ENCODE measurements at regions not wholly inside any gene's neighbourhood (a gene's known extent, or its start where the extent isn't known, plus 50 kb on each side); places are given as distances from the start of the nearest gene placed in this dataset.
A peak's percentile ranks its signal among the peaks of the same experiment; 100 is the strongest.
"Not testable (repeated sequence)": the region's sequence is repeated elsewhere in the genome, so short reads cannot be mapped to it uniquely, and the experiment has no call there.

- DNase-seq (ENCODE audit: extremely low read depth, low read depth): no peak
Observed at GRCh38 chr5:57665146-57665936, 182.7 kb upstream of the ACTBL2 start.

GRCh38 chr5:57664700-57665099 lies 182.1 kb upstream of the ACTBL2 start:
- no peak for DNase-seq (ENCODE audit: extremely low read depth, low read depth)

GRCh38 chr5:57663466-57663865 lies 180.9 kb upstream of the ACTBL2 start:
- DNase-seq (ENCODE audit: extremely low read depth, low read depth): no peak

GRCh38 chr5:57662991-57663390 lies 180.4 kb upstream of the ACTBL2 start:
- DNase-seq (ENCODE audit: extremely low read depth, low read depth): no peak

- DNase-seq (ENCODE audit: extremely low read depth, low read depth): no peak
Observed at GRCh38 chr5:57659886-57660285, 177.3 kb upstream of the ACTBL2 start.

GRCh38 chr5:57658018-57658417 lies 175.4 kb upstream of the ACTBL2 start:
- DNase-seq (ENCODE audit: extremely low read depth, low read depth): no peak

GRCh38 chr5:57655228-57655627 lies 172.6 kb upstream of the ACTBL2 start:
- no peak for DNase-seq (ENCODE audit: extremely low read depth, low read depth)

GRCh38 chr5:57653636-57654290 lies 171.2 kb upstream of the ACTBL2 start:
- no peak for DNase-seq (ENCODE audit: extremely low read depth, low read depth)

- no peak for DNase-seq (ENCODE audit: extremely low read depth, low read depth)
Observed at GRCh38 chr5:57651127-57651526, 168.5 kb upstream of the ACTBL2 start.

- peak; percentile 65 for DNase-seq (ENCODE audit: extremely low read depth, low read depth)
Observed at GRCh38 chr5:57650360-57651069, 167.9 kb upstream of the ACTBL2 start.

- no peak for DNase-seq (ENCODE audit: extremely low read depth, low read depth)
Observed at GRCh38 chr5:57642698-57643097, 160.1 kb upstream of the ACTBL2 start.

GRCh38 chr5:57642066-57642465 lies 159.5 kb upstream of the ACTBL2 start:
- DNase-seq (ENCODE audit: extremely low read depth, low read depth): no peak

GRCh38 chr5:57635146-57635777 lies 152.7 kb upstream of the ACTBL2 start:
- no peak for DNase-seq (ENCODE audit: extremely low read depth, low read depth)

- DNase-seq (ENCODE audit: extremely low read depth, low read depth): no peak
Observed at GRCh38 chr5:57632937-57633336, 150.3 kb upstream of the ACTBL2 start.

- DNase-seq (ENCODE audit: extremely low read depth, low read depth): not testable (repeated sequence)
Observed at GRCh38 chr5:57631139-57631538, 148.5 kb upstream of the ACTBL2 start.

- no peak for DNase-seq (ENCODE audit: extremely low read depth, low read depth)
Observed at GRCh38 chr5:57627661-57628060, 145.1 kb upstream of the ACTBL2 start.

- no peak for DNase-seq (ENCODE audit: extremely low read depth, low read depth)
Observed at GRCh38 chr5:57626703-57627102, 144.1 kb upstream of the ACTBL2 start.

- DNase-seq (ENCODE audit: extremely low read depth, low read depth): no peak
Observed at GRCh38 chr5:57621624-57622023, 139.0 kb upstream of the ACTBL2 start.

- no peak for DNase-seq (ENCODE audit: extremely low read depth, low read depth)
Observed at GRCh38 chr5:57618767-57619381, 136.3 kb upstream of the ACTBL2 start.

- no peak for DNase-seq (ENCODE audit: extremely low read depth, low read depth)
Observed at GRCh38 chr5:57613741-57614140, 131.1 kb upstream of the ACTBL2 start.

- DNase-seq (ENCODE audit: extremely low read depth, low read depth): no peak
Observed at GRCh38 chr5:57611177-57611576, 128.6 kb upstream of the ACTBL2 start.
